ENCODE measurements at regions not wholly inside any gene's neighbourhood (a gene's known extent, or its start where the extent isn't known, plus 50 kb on each side); places are given as distances from the start of the nearest gene placed in this dataset.

GRCh38 chr1:4160181-4160580 lies 260.1 kb upstream of the C1orf174 start:
- no peak for TF ChIP-seq EP300 (IDR thresholded peaks at IDR 0.05)
- no peak for TF ChIP-seq CTCF (IDR thresholded peaks at IDR 0.05)
